Calu3 (cell line): ENCODE measurements at regions not wholly inside any gene's neighbourhood (a gene's known extent, or its start where the extent isn't known, plus 50 kb on each side); places are given as distances from the start of the nearest gene placed in this dataset.

Experiments used
- BruUV-seq: library from RNA; stranded (reverse); fragments of 400-500 nt; replicated peaks from 2 replicates; lab custom pipeline; 2021; lab: Mats Ljungman, UMichigan
- CTCF ChIA-PET: fragments of 300-600 bp; sonication (Branson Sonifier 250); formaldehyde crosslinking; loops from one replicate; lab custom pipeline; 2022; ENCODE audit warnings: antibody characterized with exemption; lab: Charles Lee
- DNase-seq: peaks from one replicate; pipeline ENCODE4 v3.0.0; 2022
- H3K27ac Mint-ChIP-seq: one replicate; pipeline ENCODE4 v1.8.0; 2022; ENCODE audit warnings: mixed read lengths; ENCODE audit not compliant: unreplicated experiment
- H3K27me3 Mint-ChIP-seq: one replicate; pipeline ENCODE4 v1.8.0; 2022; ENCODE audit warnings: mixed read lengths; ENCODE audit not compliant: unreplicated experiment
- H3K36me3 Mint-ChIP-seq: one replicate; pipeline ENCODE4 v1.8.0; 2022; ENCODE audit warnings: mild to moderate bottlenecking, moderate library complexity, mixed read lengths; ENCODE audit not compliant: insufficient read depth, unreplicated experiment
- H3K4me1 Mint-ChIP-seq: one replicate; pipeline ENCODE4 v1.8.0; 2022; ENCODE audit warnings: mild to moderate bottlenecking, low read depth, mixed read lengths; ENCODE audit not compliant: unreplicated experiment
- H3K4me3 Mint-ChIP-seq: one replicate; pipeline ENCODE4 v1.8.0; 2022; ENCODE audit warnings: mild to moderate bottlenecking, low read depth, moderate library complexity, mixed read lengths; ENCODE audit not compliant: unreplicated experiment
- H3K9me3 Mint-ChIP-seq: one replicate; pipeline ENCODE4 v1.8.0; 2022; ENCODE audit warnings: low read depth, mixed read lengths; ENCODE audit not compliant: unreplicated experiment
- CTCF ChIP-seq: fragments of 200-600 bp; IDR thresholded peaks from one replicate; pipeline ENCODE4 v1.8.0; 2022; ENCODE audit warnings: antibody characterized with exemption; ENCODE audit not compliant: unreplicated experiment
- intact Hi-C: fragments of 100-400 bp; cut with micrococcal nuclease; formaldehyde crosslinking; loops from one replicate; pipeline ENCODE4 v1.10.0; 2022; ENCODE audit not compliant: unreplicated experiment

GRCh38 chr6:27674882-27675281, 202.0 kb upstream of the ZNF184 start:
- no peaks in the 10 kb centered on the region for H3K27me3 Mint-ChIP-seq
- BruUV-seq, result no TSS peak
- peaks cover 25% of the 10 kb centered on the region for H3K36me3 Mint-ChIP-seq
- CTCF ChIA-PET, result interaction anchor here (1.3 kb wide), 1 partner anchor 13 kb away, joined by 3 read pairs; no protein-coding TSS in a partner anchor
- no peak for DNase-seq
- no peaks in the 10 kb centered on the region for H3K9me3 Mint-ChIP-seq
- H3K27ac Mint-ChIP-seq, result no peak overlapping the region
- no peak overlapping the region for H3K4me3 Mint-ChIP-seq
- peaks cover 21% of the 10 kb centered on the region for H3K4me1 Mint-ChIP-seq
- no peak for TF ChIP-seq CTCF
- intact Hi-C loops, result loop anchor here (5.0 kb wide), 3 partner anchors 128 to 488 kb away; no protein-coding TSS in a partner anchor

DNA sequence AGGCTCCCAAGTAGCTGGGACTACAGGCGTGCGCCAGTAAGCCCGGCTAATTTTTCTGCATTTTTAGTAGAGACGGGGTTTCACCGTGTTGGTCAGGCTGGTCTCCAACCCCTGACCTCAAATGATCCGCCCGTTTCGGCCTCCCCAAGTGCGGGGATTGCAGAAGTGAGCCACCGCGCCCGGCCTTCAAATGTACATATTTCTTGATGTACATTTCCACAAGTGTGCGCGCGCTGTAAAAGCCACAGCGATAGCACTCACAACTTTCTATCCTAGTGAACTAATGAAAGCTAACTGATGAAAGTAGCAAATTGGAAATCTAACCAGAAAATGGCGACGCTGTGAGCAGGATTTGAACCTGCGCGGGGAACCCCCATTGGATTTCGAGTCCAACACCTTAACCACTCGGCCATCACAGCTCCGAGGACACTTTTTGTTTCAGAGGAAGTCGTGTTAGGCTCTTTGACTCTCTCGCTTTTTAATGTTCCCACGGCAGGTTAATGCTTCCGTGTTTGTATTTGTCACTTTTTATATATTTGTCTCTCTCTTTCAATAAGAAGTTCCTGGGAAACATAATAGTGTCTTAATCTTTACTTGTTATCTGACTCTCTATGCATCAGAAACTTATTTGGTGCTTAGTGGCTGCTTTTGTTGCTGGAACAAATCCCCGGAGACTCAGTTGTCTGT, 199.4 kb upstream of the ZNF184 start:
- Mint-ChIP-seq H3K4me3 (peak overlapping the region; percentile 60), H3K4me1 (peaks cover 36% of the 10 kb centered on the region), H3K27me3 (no peaks in the 10 kb centered on the region), H3K27ac (peak overlapping the region; percentile 78), H3K36me3 (peaks cover 52% of the 10 kb centered on the region), H3K9me3 (no peaks in the 10 kb centered on the region)
- DNase-seq, result peak; percentile 85
- intact Hi-C loops, result loop anchor here (5.0 kb wide), 3 partner anchors 125 to 485 kb away; no protein-coding TSS in a partner anchor
- no peak for TF ChIP-seq CTCF
- TSS peak; percentile 100 for BruUV-seq
- CTCF ChIA-PET, result interaction anchor here (0.6 to 1.4 kb wide), 4 partner anchors 12 to 362 kb away, joined by 3 to 6 read pairs (median 4); no protein-coding TSS in a partner anchor

DNA sequence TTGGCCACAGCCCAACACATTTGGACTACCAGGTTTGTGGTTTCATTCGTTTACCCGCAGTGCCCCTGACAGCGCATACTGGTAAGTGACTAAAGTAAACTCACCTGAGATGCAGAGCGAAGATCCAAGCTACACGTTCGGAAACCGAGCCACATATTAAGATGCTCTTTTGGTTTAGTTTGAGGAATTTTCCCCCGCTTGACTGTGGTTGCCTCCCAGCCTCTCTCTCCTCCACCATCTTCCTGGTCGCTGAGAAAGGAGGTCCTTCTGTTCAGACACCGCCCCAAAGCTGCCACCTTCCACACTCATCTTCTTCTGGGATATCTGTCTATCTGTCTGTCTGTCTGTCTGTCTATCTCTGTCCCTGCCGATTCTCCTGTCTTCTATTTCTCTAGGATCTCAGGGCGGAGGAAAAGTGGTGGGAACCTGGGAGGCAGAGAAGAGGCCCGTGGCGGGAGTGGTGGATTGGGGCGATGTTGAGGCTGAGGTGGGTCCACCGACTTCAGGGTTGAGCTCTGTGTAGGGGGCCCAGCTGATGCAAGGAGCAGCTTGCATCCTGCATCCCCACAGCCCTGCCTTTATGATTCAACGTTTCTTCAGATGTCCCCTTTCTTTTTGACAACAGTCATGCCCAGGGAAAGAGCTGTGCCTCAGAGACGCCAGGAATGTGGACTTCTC, 196.9 kb upstream of the ZNF184 start:
- intact Hi-C loops, result loop anchor here (1.0 to 5.0 kb wide), 7 partner anchors 37 to 482 kb away; no protein-coding TSS in a partner anchor
- Mint-ChIP-seq H3K27me3 (no peaks in the 10 kb centered on the region), H3K27ac (peak overlapping the region; percentile 46), H3K36me3 (peaks cover 57% of the 10 kb centered on the region), H3K4me3 (peak overlapping the region; percentile 83), H3K9me3 (no peaks in the 10 kb centered on the region), H3K4me1 (peaks cover 42% of the 10 kb centered on the region)
- peak; percentile 28 for DNase-seq
- TF ChIP-seq CTCF, result no peak
- CTCF ChIA-PET, result interaction anchor here (0.7 to 1.9 kb wide), 6 partner anchors 15 to 151 kb away, joined by 3 to 5 read pairs (median 4); no protein-coding TSS in a partner anchor
- BruUV-seq, result no TSS peak

GRCh38 chr6:27669295-27669623, 196.4 kb upstream of the ZNF184 start:
- intact Hi-C loops, result loop anchor here (1.0 to 5.0 kb wide), 4 partner anchors 37 to 150 kb away; no protein-coding TSS in a partner anchor
- Mint-ChIP-seq H3K27me3 (no peaks in the 10 kb centered on the region), H3K36me3 (peaks cover 57% of the 10 kb centered on the region), H3K9me3 (no peaks in the 10 kb centered on the region), H3K4me1 (peaks cover 42% of the 10 kb centered on the region), H3K4me3 (peak overlapping the region; percentile 83), H3K27ac (peak overlapping the region; percentile 44)
- no peak for TF ChIP-seq CTCF
- CTCF ChIA-PET, result interaction anchor here (0.9 to 1.9 kb wide), 9 partner anchors 15 to 151 kb away, joined by 3 to 5 read pairs (median 3); no protein-coding TSS in a partner anchor
- BruUV-seq, result no TSS peak
- DNase-seq, result no peak
